ENCODE measurements at regions not wholly inside any gene's neighbourhood (a gene's known extent, or its start where the extent isn't known, plus 50 kb on each side); places are given as distances from the start of the nearest gene placed in this dataset.
A peak's percentile ranks its signal among the peaks of the same experiment; 100 is the strongest.

DNA sequence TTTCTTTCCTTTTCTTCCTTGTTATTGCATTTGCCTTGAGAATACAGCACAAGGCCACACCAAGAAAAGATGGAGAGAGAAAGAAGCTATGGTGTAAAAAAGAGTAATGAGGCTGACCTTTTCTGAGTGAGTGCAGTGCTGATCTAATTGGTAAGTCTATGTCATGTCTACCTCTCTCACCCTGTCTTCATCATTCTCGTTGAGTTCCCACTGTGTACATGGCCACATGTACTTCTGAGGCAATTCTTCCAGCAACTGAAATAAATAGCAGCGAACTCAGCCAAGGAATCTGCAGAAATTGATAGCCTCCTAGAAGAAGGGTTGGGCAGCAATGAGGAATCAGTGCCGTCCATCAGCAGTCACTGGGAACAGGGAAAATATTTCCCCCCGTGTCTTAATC, 367.2 kb upstream of the SPTLC3 start:
- H3K4me1 ChIP-seq (ENCODE audit: insufficient read depth): no peaks in the 10 kb centered on the region
- 79% methylated on average over 4 of the region's 4 CpGs for WGBS
- no peak for DNase-seq (ENCODE audit: extremely low spot score)
- no peak overlapping the region for H3K4me3 ChIP-seq (ENCODE audit: low read depth, low read length)
- H3K36me3 ChIP-seq (ENCODE audit: insufficient read depth): no peaks in the 10 kb centered on the region
- H3K27ac ChIP-seq (ENCODE audit: low read depth): no peak overlapping the region

- H3K36me3 ChIP-seq (ENCODE audit: insufficient read depth): no peaks in the 10 kb centered on the region
- no peaks in the 10 kb centered on the region for H3K4me1 ChIP-seq (ENCODE audit: insufficient read depth)
- H3K27ac ChIP-seq (ENCODE audit: low read depth): no peak overlapping the region
- no peak overlapping the region for H3K4me3 ChIP-seq (ENCODE audit: low read depth, low read length)
- DNase-seq (ENCODE audit: extremely low spot score): no peak
- 90% methylated on average over 2 of the region's 2 CpGs for WGBS
Measured at GRCh38 chr20:12644461-12644860, 364.3 kb upstream of the SPTLC3 start.

DNA sequence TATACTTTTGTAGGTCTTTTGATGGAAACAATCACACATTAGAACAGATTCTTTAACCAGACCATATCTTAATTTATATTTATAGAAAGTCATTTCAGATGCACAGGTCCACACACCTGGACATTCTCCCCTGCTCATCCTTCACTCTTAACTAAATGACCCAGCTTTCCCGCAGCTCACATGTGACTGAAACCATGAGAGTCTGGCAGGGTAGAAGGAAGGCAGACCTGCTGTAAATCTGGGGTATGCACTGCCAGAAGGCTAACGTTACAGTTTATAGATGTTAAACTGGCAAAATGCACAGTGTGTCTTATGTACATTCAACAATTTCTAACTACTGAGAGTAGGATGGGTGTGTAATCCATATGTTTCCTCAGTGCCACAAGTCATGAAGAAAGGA, 359.5 kb upstream of the SPTLC3 start:
- 54% methylated on average over 2 of the region's 2 CpGs for WGBS
- no peak overlapping the region for H3K4me3 ChIP-seq (ENCODE audit: low read depth, low read length)

DNA sequence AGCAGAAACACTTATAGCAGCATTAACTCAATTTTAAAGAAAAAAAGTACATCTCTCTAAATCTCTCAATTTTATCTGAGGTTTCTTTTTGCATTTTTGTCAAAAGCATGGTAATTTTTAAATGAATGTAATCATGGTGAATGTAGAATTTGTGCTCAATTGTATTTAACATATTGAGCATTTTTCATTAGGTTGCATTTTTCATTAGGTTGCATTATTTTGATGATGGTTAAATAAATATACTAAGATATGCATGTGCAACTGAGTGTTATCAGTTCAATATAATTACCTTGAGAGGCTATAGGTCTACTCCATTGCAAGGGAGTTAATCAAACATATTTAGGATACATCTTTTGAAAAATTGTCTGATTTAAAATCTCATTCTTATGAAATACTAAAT, 355.1 kb upstream of the SPTLC3 start:
- no peak overlapping the region for H3K27ac ChIP-seq (ENCODE audit: low read depth)
- H3K4me1 ChIP-seq (ENCODE audit: insufficient read depth): no peaks in the 10 kb centered on the region
- H3K4me3 ChIP-seq (ENCODE audit: low read depth, low read length): no peak overlapping the region
- no peaks in the 10 kb centered on the region for H3K36me3 ChIP-seq (ENCODE audit: insufficient read depth)
- DNase-seq (ENCODE audit: extremely low spot score): no peak

More for the DNA sequence above, 359.5 kb upstream of the SPTLC3 start:
- Histone ChIP-seq H3K27ac (ENCODE audit: low read depth) (no peak overlapping the region), H3K36me3 (ENCODE audit: insufficient read depth) (no peaks in the 10 kb centered on the region), H3K4me1 (ENCODE audit: insufficient read depth) (no peaks in the 10 kb centered on the region)
- DNase-seq (ENCODE audit: extremely low spot score): no peak

GRCh38 chr20:12659942-12660341, 348.8 kb upstream of the SPTLC3 start:
- Histone ChIP-seq H3K4me1 (ENCODE audit: insufficient read depth) (no peaks in the 10 kb centered on the region), H3K27ac (ENCODE audit: low read depth) (no peak overlapping the region), H3K36me3 (ENCODE audit: insufficient read depth) (no peaks in the 10 kb centered on the region), H3K4me3 (ENCODE audit: low read depth, low read length) (no peak overlapping the region)
- 97% methylated on average over 1 of the region's 1 CpG for WGBS
- no peak for DNase-seq (ENCODE audit: extremely low spot score)

DNA sequence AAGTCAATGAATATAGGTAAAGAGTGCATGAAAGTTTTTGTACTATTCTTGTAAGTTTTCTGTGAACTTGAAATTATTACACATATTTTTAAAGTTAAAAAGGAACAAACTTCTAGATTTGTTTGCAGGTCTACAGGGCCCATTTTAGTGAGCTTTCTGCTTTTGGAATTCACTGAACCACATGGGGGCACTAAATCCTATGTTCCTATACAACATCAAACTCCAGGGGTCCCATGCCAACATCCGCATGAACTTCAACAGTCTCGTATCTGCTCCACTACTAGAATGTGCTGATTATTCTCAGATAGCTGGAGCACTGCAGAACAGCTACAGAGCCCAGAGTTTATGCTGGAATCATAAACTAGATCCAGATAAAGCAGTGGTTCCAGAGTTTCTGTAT, 347.9 kb upstream of the SPTLC3 start:
- no peak overlapping the region for H3K4me3 ChIP-seq (ENCODE audit: low read depth, low read length)
- DNase-seq (ENCODE audit: extremely low spot score): peak; percentile 49
- WGBS: 25% methylated on average over 2 of the region's 2 CpGs
- no peaks in the 10 kb centered on the region for H3K4me1 ChIP-seq (ENCODE audit: insufficient read depth)
- H3K27ac ChIP-seq (ENCODE audit: low read depth): no peak overlapping the region
- H3K36me3 ChIP-seq (ENCODE audit: insufficient read depth): no peaks in the 10 kb centered on the region

- Histone ChIP-seq H3K4me1 (ENCODE audit: insufficient read depth) (no peaks in the 10 kb centered on the region), H3K4me3 (ENCODE audit: low read depth, low read length) (no peak overlapping the region), H3K27ac (ENCODE audit: low read depth) (no peak overlapping the region), H3K36me3 (ENCODE audit: insufficient read depth) (no peaks in the 10 kb centered on the region)
- WGBS: 47% methylated on average over 1 of the region's 1 CpG
- no peak for DNase-seq (ENCODE audit: extremely low spot score)
Measured at GRCh38 chr20:12670301-12670700, 338.5 kb upstream of the SPTLC3 start.

- no peak for DNase-seq (ENCODE audit: extremely low spot score)
- no peaks in the 10 kb centered on the region for H3K36me3 ChIP-seq (ENCODE audit: insufficient read depth)
- no peaks in the 10 kb centered on the region for H3K4me1 ChIP-seq (ENCODE audit: insufficient read depth)
- H3K4me3 ChIP-seq (ENCODE audit: low read depth, low read length): no peak overlapping the region
- 65% methylated on average over 5 of the region's 5 CpGs for WGBS
- H3K27ac ChIP-seq (ENCODE audit: low read depth): no peak overlapping the region
Measured at GRCh38 chr20:12673352-12673751, 335.4 kb upstream of the SPTLC3 start.

DNA sequence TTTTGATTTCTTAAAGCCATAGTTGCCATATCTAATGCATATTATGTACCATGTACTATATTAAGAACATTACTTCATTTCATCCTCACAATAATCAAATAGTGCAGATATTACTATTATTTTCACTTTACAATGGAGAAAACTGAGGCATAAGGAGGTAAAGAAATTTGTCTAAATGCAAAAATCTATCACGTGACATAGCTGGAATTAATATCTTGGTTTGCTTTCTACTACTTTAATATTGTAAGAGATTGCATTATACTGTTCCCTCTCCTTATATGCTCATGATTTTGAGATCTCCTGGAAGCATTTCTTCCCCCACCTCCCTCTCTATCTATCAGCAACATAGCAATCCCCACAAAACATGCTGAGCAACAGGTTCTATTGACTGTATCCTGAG, 330.8 kb upstream of the SPTLC3 start:
- no peak for DNase-seq (ENCODE audit: extremely low spot score)
- H3K27ac ChIP-seq (ENCODE audit: low read depth): no peak overlapping the region
- no peak overlapping the region for H3K4me3 ChIP-seq (ENCODE audit: low read depth, low read length)
- no peaks in the 10 kb centered on the region for H3K4me1 ChIP-seq (ENCODE audit: insufficient read depth)
- 92% methylated on average over 1 of the region's 1 CpG for WGBS
- H3K36me3 ChIP-seq (ENCODE audit: insufficient read depth): no peaks in the 10 kb centered on the region

DNA sequence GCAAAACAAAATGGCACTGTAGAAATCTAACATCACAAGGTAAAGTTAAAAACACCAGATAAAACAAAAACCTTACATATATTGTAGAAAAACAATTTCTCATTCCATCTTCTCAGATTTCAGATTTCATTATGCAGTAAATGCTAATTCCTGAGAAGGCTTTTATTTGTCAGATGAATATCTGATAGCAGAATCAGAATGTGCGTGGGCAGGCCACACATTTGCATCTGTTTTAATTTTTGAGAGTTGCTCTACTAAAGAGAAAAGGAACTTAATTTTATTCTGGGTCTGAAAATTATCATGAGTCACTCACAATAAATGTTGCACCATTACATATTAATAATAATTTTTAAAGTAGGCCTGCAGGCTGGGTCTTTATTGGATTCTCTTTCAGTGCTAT, 329.3 kb upstream of the SPTLC3 start:
- DNase-seq (ENCODE audit: extremely low spot score): no peak
- 88% methylated on average over 1 of the region's 1 CpG for WGBS
- H3K4me3 ChIP-seq (ENCODE audit: low read depth, low read length): no peak overlapping the region

DNA sequence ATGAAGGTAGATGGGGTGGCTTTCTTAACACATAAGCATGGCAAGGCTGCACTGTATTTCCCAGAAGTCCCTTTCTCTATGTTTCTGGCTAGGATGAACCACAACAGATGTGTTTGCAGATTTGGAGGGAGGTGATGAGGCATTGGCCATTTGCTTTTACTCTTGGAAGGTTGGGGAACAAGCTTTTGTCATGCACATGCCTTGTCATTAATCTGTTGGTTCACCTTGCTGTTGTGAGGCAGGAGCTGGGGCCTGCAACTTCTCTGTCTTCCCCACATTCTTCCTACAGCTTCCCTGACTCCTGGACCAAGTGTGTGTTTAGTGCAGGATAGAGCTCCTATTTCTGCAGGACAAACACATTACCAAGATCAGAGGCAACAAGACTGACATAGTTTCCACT, 326.2 kb upstream of the SPTLC3 start:
- no peak overlapping the region for H3K4me3 ChIP-seq (ENCODE audit: low read depth, low read length)
- no peak for DNase-seq (ENCODE audit: extremely low spot score)
- no peaks in the 10 kb centered on the region for H3K36me3 ChIP-seq (ENCODE audit: insufficient read depth)
- H3K27ac ChIP-seq (ENCODE audit: low read depth): no peak overlapping the region
- H3K4me1 ChIP-seq (ENCODE audit: insufficient read depth): no peaks in the 10 kb centered on the region

More for the DNA sequence above, 329.3 kb upstream of the SPTLC3 start:
- no peaks in the 10 kb centered on the region for H3K36me3 ChIP-seq (ENCODE audit: insufficient read depth)
- no peak overlapping the region for H3K27ac ChIP-seq (ENCODE audit: low read depth)
- H3K4me1 ChIP-seq (ENCODE audit: insufficient read depth): no peaks in the 10 kb centered on the region

- H3K27ac ChIP-seq (ENCODE audit: low read depth): no peak overlapping the region
- no peaks in the 10 kb centered on the region for H3K36me3 ChIP-seq (ENCODE audit: insufficient read depth)
- no peak overlapping the region for H3K4me3 ChIP-seq (ENCODE audit: low read depth, low read length)
- 88% methylated on average over 4 of the region's 4 CpGs for WGBS
- H3K4me1 ChIP-seq (ENCODE audit: insufficient read depth): no peaks in the 10 kb centered on the region
- DNase-seq (ENCODE audit: extremely low spot score): no peak
Measured at GRCh38 chr20:12687476-12687875, 321.3 kb upstream of the SPTLC3 start.

DNA sequence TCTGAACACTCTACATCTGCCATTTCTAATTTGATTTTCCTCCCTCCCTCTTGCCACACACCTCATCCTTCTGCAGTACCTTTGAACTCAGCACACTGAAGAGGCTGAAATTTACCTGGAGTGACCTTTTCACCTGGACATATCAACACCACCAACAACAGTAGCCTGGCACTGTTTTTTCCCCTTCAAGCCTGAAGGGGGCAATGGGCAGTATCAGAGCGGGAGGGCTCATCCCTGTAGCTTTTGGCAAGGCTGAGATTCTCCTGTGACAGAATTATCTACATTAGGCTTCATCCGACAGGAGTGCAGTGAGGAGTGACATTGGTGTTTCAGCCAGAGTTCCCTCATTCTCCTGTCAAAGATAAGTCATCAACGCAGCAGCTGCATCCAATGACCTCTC, 312.8 kb upstream of the SPTLC3 start:
- H3K36me3 ChIP-seq (ENCODE audit: insufficient read depth): no peaks in the 10 kb centered on the region
- DNase-seq (ENCODE audit: extremely low spot score): no peak
- no peak overlapping the region for H3K4me3 ChIP-seq (ENCODE audit: low read depth, low read length)
- no peaks in the 10 kb centered on the region for H3K4me1 ChIP-seq (ENCODE audit: insufficient read depth)
- 86% methylated on average over 3 of the region's 3 CpGs for WGBS
- H3K27ac ChIP-seq (ENCODE audit: low read depth): no peak overlapping the region

GRCh38 chr20:12698817-12699216, 310.0 kb upstream of the SPTLC3 start:
- WGBS: 80% methylated on average over 2 of the region's 2 CpGs

GRCh38 chr20:12699374-12700228, 309.2 kb upstream of the SPTLC3 start:
- no peaks in the 10 kb centered on the region for H3K4me1 ChIP-seq (ENCODE audit: insufficient read depth)
- no peaks in the 10 kb centered on the region for H3K36me3 ChIP-seq (ENCODE audit: insufficient read depth)
- H3K27ac ChIP-seq (ENCODE audit: low read depth): no peak overlapping the region
- peak; percentile 21 for DNase-seq (ENCODE audit: extremely low spot score)
- H3K4me3 ChIP-seq (ENCODE audit: low read depth, low read length): no peak overlapping the region
- WGBS: 60% methylated on average over 5 of the region's 5 CpGs

More at GRCh38 chr20:12698817-12699216, 310.0 kb upstream of the SPTLC3 start:
- Histone ChIP-seq H3K4me1 (ENCODE audit: insufficient read depth) (no peaks in the 10 kb centered on the region), H3K4me3 (ENCODE audit: low read depth, low read length) (no peak overlapping the region), H3K36me3 (ENCODE audit: insufficient read depth) (no peaks in the 10 kb centered on the region), H3K27ac (ENCODE audit: low read depth) (no peak overlapping the region)
- no peak for DNase-seq (ENCODE audit: extremely low spot score)

All from urinary bladder (tissue), 3 donors.